NCI-H82 treated with DMSO at 0.1 percent for 48 hours (cell line): ENCODE measurements at regions not wholly inside any gene's neighbourhood (a gene's known extent, or its start where the extent isn't known, plus 50 kb on each side); places are given as distances from the start of the nearest gene placed in this dataset.

Experiments used
- DNase-seq: peaks from one replicate; lab custom pipeline; 2025; ENCODE audit not compliant: unreplicated experiment; lab: John Stamatoyannopoulos, UW

GRCh38 chr7:115106316-115106715 lies 184.4 kb downstream of the MDFIC start:
- no peak for DNase-seq

- no peak for DNase-seq
Observed at GRCh38 chr7:115102738-115103137, 180.8 kb downstream of the MDFIC start.

- DNase-seq: no peak
Observed at GRCh38 chr7:115101199-115101598, 179.3 kb downstream of the MDFIC start.

- DNase-seq: no peak
Observed at GRCh38 chr7:115099906-115100305, 178.0 kb downstream of the MDFIC start.

- DNase-seq: no peak
Observed at GRCh38 chr7:115097175-115097671, 175.3 kb downstream of the MDFIC start.

GRCh38 chr7:115096262-115096661 lies 174.4 kb downstream of the MDFIC start:
- DNase-seq: no peak

GRCh38 chr7:115094163-115094562 lies 172.3 kb downstream of the MDFIC start:
- no peak for DNase-seq

GRCh38 chr7:115088893-115089292 lies 167.0 kb downstream of the MDFIC start:
- DNase-seq: peak; percentile 96

GRCh38 chr7:115087437-115087836 lies 165.5 kb downstream of the MDFIC start:
- DNase-seq: no peak

- no peak for DNase-seq
Observed at GRCh38 chr7:115086146-115086841, 164.4 kb downstream of the MDFIC start.

- no peak for DNase-seq
Observed at GRCh38 chr7:115085421-115085820, 163.5 kb downstream of the MDFIC start.

GRCh38 chr7:115083935-115084334 lies 162.0 kb downstream of the MDFIC start:
- DNase-seq: no peak

GRCh38 chr7:115081772-115082171 lies 159.9 kb downstream of the MDFIC start:
- no peak for DNase-seq

GRCh38 chr7:115078851-115079250 lies 157.0 kb downstream of the MDFIC start:
- no peak for DNase-seq

GRCh38 chr7:115078386-115078785 lies 156.5 kb downstream of the MDFIC start:
- DNase-seq: no peak

GRCh38 chr7:115070311-115070710 lies 148.4 kb downstream of the MDFIC start:
- no peak for DNase-seq
